ENCODE measurements at regions not wholly inside any gene's neighbourhood (a gene's known extent, or its start where the extent isn't known, plus 50 kb on each side); places are given as distances from the start of the nearest gene placed in this dataset.

- Histone ChIP-seq H3K79me2 (replicated peaks; ENCODE audit: insufficient read depth, low read length) (no peaks in the 10 kb centered on the region), H3K9me3 (ENCODE audit: low read length) (no peaks in the 10 kb centered on the region)
- TF ChIP-seq EP300 (conservative IDR thresholded peaks at IDR 0.05; ENCODE audit: poor library complexity, severe bottlenecking) (no peak), SMC3 (conservative IDR thresholded peaks at IDR 0.05; ENCODE audit: poor library complexity) (no peak), MXI1 (conservative IDR thresholded peaks at IDR 0.05; ENCODE audit: poor library complexity, severe bottlenecking) (no peak)
These were observed 414.4 kb upstream of the SALL3 start for GRCh38 chr18:78565240-78565639.

GRCh38 chr18:78566065-78566464 lies 413.6 kb upstream of the SALL3 start:
- H3K4me2 ChIP-seq (ENCODE audit: low read length): no peak overlapping the region
- no peak overlapping the region for H3K27ac ChIP-seq (ENCODE audit: low read length)
- no peaks in the 10 kb centered on the region for H3K36me3 ChIP-seq (ENCODE audit: insufficient read depth, low read length)
- H4K20me1 ChIP-seq (ENCODE audit: insufficient read depth): no peaks in the 10 kb centered on the region
- H3F3A ChIP-seq (ENCODE audit: insufficient read depth, low read length, poor library complexity, severe bottlenecking): no peaks in the 10 kb centered on the region
- no peak overlapping the region for H2AFZ ChIP-seq (ENCODE audit: low read depth, low read length)
- TF ChIP-seq EP300 (conservative IDR thresholded peaks at IDR 0.05; ENCODE audit: poor library complexity, severe bottlenecking): no peak
- no peaks in the 10 kb centered on the region for H3K27me3 ChIP-seq (ENCODE audit: insufficient read depth, low read depth, low read length)
- H3K9me3 ChIP-seq (ENCODE audit: low read length): no peaks in the 10 kb centered on the region
- no peak overlapping the region for H3K9ac ChIP-seq (ENCODE audit: low read length)
- H3K4me3 ChIP-seq (ENCODE audit: low read length): no peak overlapping the region
- H3K9me2 ChIP-seq (ENCODE audit: insufficient read depth, low read length): no peaks in the 10 kb centered on the region
- H3K79me2 ChIP-seq (replicated peaks; ENCODE audit: insufficient read depth, low read length): no peaks in the 10 kb centered on the region

More at GRCh38 chr18:78565240-78565639, 414.4 kb upstream of the SALL3 start:
- no peak overlapping the region for H2AFZ ChIP-seq (ENCODE audit: low read depth, low read length)
- no peaks in the 10 kb centered on the region for H3K27me3 ChIP-seq (ENCODE audit: insufficient read depth, low read depth, low read length)
- H3K36me3 ChIP-seq (ENCODE audit: insufficient read depth, low read length): no peaks in the 10 kb centered on the region
- no peak overlapping the region for H3K27ac ChIP-seq (ENCODE audit: low read length)
- H4K20me1 ChIP-seq (ENCODE audit: insufficient read depth): no peaks in the 10 kb centered on the region
- no peak overlapping the region for H3K4me2 ChIP-seq (ENCODE audit: low read length)
- no peak overlapping the region for H3K9ac ChIP-seq (ENCODE audit: low read length)
- H3K9me2 ChIP-seq (ENCODE audit: insufficient read depth, low read length): no peaks in the 10 kb centered on the region
- H3F3A ChIP-seq (ENCODE audit: insufficient read depth, low read length, poor library complexity, severe bottlenecking): no peaks in the 10 kb centered on the region
- H3K4me3 ChIP-seq (ENCODE audit: low read length): no peak overlapping the region

GRCh38 chr18:78566720-78567119 lies 412.9 kb upstream of the SALL3 start:
- H3F3A ChIP-seq (ENCODE audit: insufficient read depth, low read length, poor library complexity, severe bottlenecking): no peaks in the 10 kb centered on the region
- TF ChIP-seq POLR2AphosphoS5 (IDR thresholded peaks at IDR 0.05): no peak
- no peak for TF ChIP-seq MXI1 (conservative IDR thresholded peaks at IDR 0.05; ENCODE audit: poor library complexity, severe bottlenecking)
- TF ChIP-seq REST (IDR thresholded peaks at IDR 0.05; ENCODE audit: borderline replicate concordance): no peak
- no peak for TF ChIP-seq SMC3 (conservative IDR thresholded peaks at IDR 0.05; ENCODE audit: poor library complexity)
- no peak for TF ChIP-seq TAF1 (IDR thresholded peaks at IDR 0.05; ENCODE audit: low read depth)
- no peak overlapping the region for H3K9ac ChIP-seq (ENCODE audit: low read length)
- no peaks in the 10 kb centered on the region for H3K9me3 ChIP-seq (ENCODE audit: low read length)
- no peaks in the 10 kb centered on the region for H3K9me2 ChIP-seq (ENCODE audit: insufficient read depth, low read length)
- no peaks in the 10 kb centered on the region for H3K36me3 ChIP-seq (ENCODE audit: insufficient read depth, low read length)
- no peaks in the 10 kb centered on the region for H3K79me2 ChIP-seq (replicated peaks; ENCODE audit: insufficient read depth, low read length)
- no peak overlapping the region for H3K27ac ChIP-seq (ENCODE audit: low read length)
- no peaks in the 10 kb centered on the region for H3K27me3 ChIP-seq (ENCODE audit: insufficient read depth, low read depth, low read length)
- H4K20me1 ChIP-seq (ENCODE audit: insufficient read depth): no peaks in the 10 kb centered on the region
- H3K4me2 ChIP-seq (ENCODE audit: low read length): no peak overlapping the region
- no peak overlapping the region for H3K4me3 ChIP-seq (ENCODE audit: low read length)
- H2AFZ ChIP-seq (ENCODE audit: low read depth, low read length): no peak overlapping the region
